HepG2 (cell line): ENCODE measurements at regions not wholly inside any gene's neighbourhood (a gene's known extent, or its start where the extent isn't known, plus 50 kb on each side); places are given as distances from the start of the nearest gene placed in this dataset.

Experiments
- ATAC-seq: fragments of 200-7000 bp; cut with Tn5 transposase; 3 replicates; pipeline ENCODE4 v1.9.1; 2020; ENCODE audit warnings: mild to moderate bottlenecking, moderate library complexity
- BruUV-seq: library from RNA; stranded (reverse); fragments of 400-500 nt; replicated peaks from 2 replicates; lab custom pipeline; 2021; lab: Mats Ljungman, UMichigan
- CTCF ChIA-PET: fragments of 300-600 bp; formaldehyde crosslinking; extraction: SDS; loops from one replicate; lab custom pipeline; 2021; ENCODE audit warnings: low total read pairs, inconsistent platforms, low intra/inter-chr PET ratio; lab: Yijun Ruan, JAX
- POLR2A ChIA-PET: fragments of 350-600 bp; sonication (Branson Sonifier 250); formaldehyde crosslinking; loops from one replicate; lab custom pipeline; 2020; ENCODE audit warnings: antibody characterized with exemption, inconsistent platforms; lab: Yijun Ruan, JAX
- DNase-seq: peaks from one replicate; pipeline ENCODE4 v3.0.0-alpha.2; 2015; ENCODE audit warnings: low spot score
- FAIRE-seq: peaks from 3 replicates; lab custom pipeline; 2011; peaks lifted over from hg19 to GRCh38; lab: Jason Lieb, UNC
- H2AFZ ChIP-seq: one replicate; pipeline ENCODE4 v1.6.1; 2011; ENCODE audit warnings: low read length, inconsistent platforms
- H3K27ac ChIP-seq: fragments of 300-600 bp; 3 replicates; pipeline ENCODE4 v1.8.0; 2011; ENCODE audit warnings: mixed run types, mild to moderate bottlenecking, mixed read lengths, low read length, inconsistent platforms; ENCODE audit not compliant: insufficient read depth; ENCODE audit errors: extremely low read length
- H3K27me3 ChIP-seq, 2 experiments: fragments of 200-600 bp in 1 of 2; 2 replicates in 1 of 2; 3 replicates in 1 of 2; pipeline versions ENCODE4 v1.6.0 to v1.8.0; 2011; ENCODE audit warnings: low read length in 2 of 2, mild to moderate bottlenecking in 2 of 2, moderate library complexity in 2 of 2, inconsistent platforms in 1 of 2; ENCODE audit not compliant: insufficient read depth in 2 of 2, control insufficient read depth in 1 of 2
- H3K36me3 ChIP-seq, 2 experiments: fragments of 200-600 bp in 1 of 2; replicated peaks in 1 of 2; 2 replicates in 1 of 2; 3 replicates in 1 of 2; pipeline versions ENCODE4 v1.5.1 to v1.8.0; 2011; ENCODE audit warnings: low read length in 2 of 2, inconsistent platforms in 1 of 2; ENCODE audit not compliant: insufficient read depth in 2 of 2, control insufficient read depth in 1 of 2
- H3K4me1 ChIP-seq: 2 replicates; pipeline ENCODE4 v1.5.1; 2012; ENCODE audit warnings: low read length, inconsistent platforms; ENCODE audit not compliant: insufficient read depth
- H3K4me2 ChIP-seq: 2 replicates; pipeline ENCODE4 v1.6.0; 2011; ENCODE audit warnings: low read depth, low read length, inconsistent platforms
- H3K4me3 ChIP-seq, 3 experiments: fragments of 200-600 bp in 1 of 3; sonication (generic), shearing (Covaris generic) in 1 of 3; replicated peaks in 1 of 3; 2 replicates each; pipeline ENCODE4 v1.5.1; 2011 to 2016; ENCODE audit warnings: low read length in 3 of 3, inconsistent platforms in 2 of 3, low read depth in 2 of 3, mild to moderate bottlenecking in 2 of 3, control low read depth in 1 of 3, mixed read lengths in 1 of 3; ENCODE audit not compliant: insufficient read depth in 1 of 3
- H3K79me2 ChIP-seq: one replicate; pipeline ENCODE4 v1.6.1; 2011; ENCODE audit warnings: low read length, inconsistent platforms; ENCODE audit not compliant: insufficient read depth
- H3K9ac ChIP-seq: 2 replicates; pipeline ENCODE4 v1.6.0; 2011; ENCODE audit warnings: mild to moderate bottlenecking, low read depth, low read length, inconsistent platforms; ENCODE audit not compliant: insufficient read depth
- H3K9me3 ChIP-seq: 2 replicates; pipeline ENCODE4 v1.5.1; 2012; ENCODE audit warnings: mild to moderate bottlenecking, low read length
- H4K20me1 ChIP-seq: 2 replicates; pipeline ENCODE4 v1.6.0; 2011; ENCODE audit warnings: inconsistent platforms, mild to moderate bottlenecking, low read length, moderate library complexity; ENCODE audit not compliant: insufficient read depth
- RNF219 ChIP-seq: sonication (generic); formaldehyde crosslinking; IDR thresholded peaks from 2 replicates; pipeline ENCODE4 v1.5.0; 2020; ENCODE audit warnings: mild to moderate bottlenecking, missing genetic modification reagents
- ZNF136 ChIP-seq: sonication (generic); formaldehyde crosslinking; IDR thresholded peaks from 2 replicates; pipeline ENCODE4 v1.8.1; 2022; ENCODE audit warnings: low read depth, mild to moderate bottlenecking, moderate library complexity, missing genetic modification reagents
- ZNF460 ChIP-seq: sonication (generic); formaldehyde crosslinking; IDR thresholded peaks from 2 replicates; pipeline ENCODE4 v1.5.1; 2020; ENCODE audit warnings: missing genetic modification reagents, mild to moderate bottlenecking, borderline replicate concordance
- ZNF703 ChIP-seq: sonication (generic); formaldehyde crosslinking; IDR thresholded peaks from 2 replicates; pipeline ENCODE4 v1.5.1; 2020; ENCODE audit warnings: missing genetic modification reagents, mild to moderate bottlenecking, moderate library complexity, borderline replicate concordance
- WGBS: methylation state at CpG from one replicate; pipeline ENCODE4 v1.1.6; 2017; ENCODE audit warnings: low lambda C conversion rate; 5-methylcytosine and 5-hydroxymethylcytosine counted together
- in situ Hi-C: cut with HindIII; loops from 2 replicates; pipeline ENCODE4 v1.10.0; 2017; ENCODE audit warnings: low pct_unique_long_range_greater_than_20kb; ENCODE audit not compliant: extremely low pct_ligation_motif_present
- intact Hi-C: fragments of 100-400 bp; cut with micrococcal nuclease; formaldehyde crosslinking; loops from one replicate; pipeline ENCODE4 v1.10.0; 2022; ENCODE audit not compliant: unreplicated experiment
- TF ChIP-seq, protein P1 (sequence below): sonication (generic); formaldehyde crosslinking; IDR thresholded peaks from 2 replicates; pipeline ENCODE4 v1.4.0; 2020; ENCODE audit warnings: missing genetic modification reagents

DNA sequence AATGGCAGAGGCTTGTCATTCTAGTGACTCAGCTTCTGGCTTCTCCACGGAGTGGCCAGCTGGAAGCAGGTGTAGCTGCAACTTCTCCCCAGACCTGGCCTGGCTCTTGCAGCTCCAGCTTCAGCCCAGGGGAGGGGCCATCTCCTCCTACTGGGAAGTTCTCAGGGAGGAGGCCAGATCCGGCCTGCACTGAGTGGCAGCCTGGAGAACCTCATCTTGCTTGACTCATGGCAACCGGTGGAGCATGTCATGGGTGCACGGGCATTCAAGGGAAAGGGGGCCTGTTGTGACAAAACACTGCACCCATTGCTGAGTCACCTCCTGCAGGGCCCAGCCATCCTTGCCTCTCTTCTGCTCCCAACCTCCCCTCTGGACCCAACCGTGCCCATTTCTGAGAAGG lies 273.9 kb upstream of the MAF start (continued):
- TF ChIP-seq RNF219 (CRISPR knock-in tag) (no peak), ZNF460 (CRISPR knock-in tag) (no peak)

DNA sequence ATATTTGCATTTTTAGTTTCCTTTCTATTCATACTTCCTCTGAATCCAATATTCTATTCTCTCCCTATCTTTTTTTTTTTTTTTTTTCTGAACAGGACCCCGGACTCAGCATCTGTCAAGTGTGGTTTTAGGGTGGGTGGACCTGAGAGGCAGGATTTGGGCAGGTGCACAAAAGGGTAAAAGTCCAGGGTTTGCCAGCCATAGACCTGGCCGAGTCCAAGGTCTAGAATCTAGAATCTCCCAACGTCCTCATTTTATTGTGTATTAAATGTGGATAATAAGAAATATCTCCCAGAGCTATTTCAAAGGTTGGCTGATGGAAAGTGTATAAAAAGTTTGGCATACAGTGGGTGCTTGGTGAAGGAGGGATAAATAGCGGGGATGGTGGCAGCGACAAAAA lies 273.3 kb upstream of the MAF start:
- Histone ChIP-seq H3K4me2 (no peak overlapping the region), H3K4me3 (no peak overlapping the region), H3K36me3 (no peaks in the 10 kb centered on the region), H3K27ac (no peak overlapping the region), H2AFZ (no peak overlapping the region), H3K9me3 (no peaks in the 10 kb centered on the region), H4K20me1 (no peaks in the 10 kb centered on the region), H3K9ac (no peak overlapping the region), H3K27me3 (peaks cover 1 to 5% of the 10 kb centered on the region in 2 experiments; a peak in 3 of 5 replicates), H3K4me1 (no peaks in the 10 kb centered on the region), H3K79me2 (no peaks in the 10 kb centered on the region)
- ChIA-PET POLR2A (no interaction called here), CTCF (no interaction called here)
- in situ Hi-C loops (no loop called here), intact Hi-C loops (no loop called here)
- no TSS peak for BruUV-seq
- WGBS = 49% methylated on average over 5 of the region's 5 CpGs
- TF ChIP-seq, protein P1, sequence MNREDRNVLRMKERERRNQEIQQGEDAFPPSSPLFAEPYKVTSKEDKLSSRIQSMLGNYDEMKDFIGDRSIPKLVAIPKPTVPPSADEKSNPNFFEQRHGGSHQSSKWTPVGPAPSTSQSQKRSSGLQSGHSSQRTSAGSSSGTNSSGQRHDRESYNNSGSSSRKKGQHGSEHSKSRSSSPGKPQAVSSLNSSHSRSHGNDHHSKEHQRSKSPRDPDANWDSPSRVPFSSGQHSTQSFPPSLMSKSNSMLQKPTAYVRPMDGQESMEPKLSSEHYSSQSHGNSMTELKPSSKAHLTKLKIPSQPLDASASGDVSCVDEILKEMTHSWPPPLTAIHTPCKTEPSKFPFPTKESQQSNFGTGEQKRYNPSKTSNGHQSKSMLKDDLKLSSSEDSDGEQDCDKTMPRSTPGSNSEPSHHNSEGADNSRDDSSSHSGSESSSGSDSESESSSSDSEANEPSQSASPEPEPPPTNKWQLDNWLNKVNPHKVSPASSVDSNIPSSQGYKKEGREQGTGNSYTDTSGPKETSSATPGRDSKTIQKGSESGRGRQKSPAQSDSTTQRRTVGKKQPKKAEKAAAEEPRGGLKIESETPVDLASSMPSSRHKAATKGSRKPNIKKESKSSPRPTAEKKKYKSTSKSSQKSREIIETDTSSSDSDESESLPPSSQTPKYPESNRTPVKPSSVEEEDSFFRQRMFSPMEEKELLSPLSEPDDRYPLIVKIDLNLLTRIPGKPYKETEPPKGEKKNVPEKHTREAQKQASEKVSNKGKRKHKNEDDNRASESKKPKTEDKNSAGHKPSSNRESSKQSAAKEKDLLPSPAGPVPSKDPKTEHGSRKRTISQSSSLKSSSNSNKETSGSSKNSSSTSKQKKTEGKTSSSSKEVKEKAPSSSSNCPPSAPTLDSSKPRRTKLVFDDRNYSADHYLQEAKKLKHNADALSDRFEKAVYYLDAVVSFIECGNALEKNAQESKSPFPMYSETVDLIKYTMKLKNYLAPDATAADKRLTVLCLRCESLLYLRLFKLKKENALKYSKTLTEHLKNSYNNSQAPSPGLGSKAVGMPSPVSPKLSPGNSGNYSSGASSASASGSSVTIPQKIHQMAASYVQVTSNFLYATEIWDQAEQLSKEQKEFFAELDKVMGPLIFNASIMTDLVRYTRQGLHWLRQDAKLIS (CRISPR knock-in tag) = no peak
- no peak for TF ChIP-seq ZNF703
- no peak for TF ChIP-seq ZNF136
- ATAC-seq (no peak), FAIRE-seq (no peak), DNase-seq (no peak)
